MCF 10A (cell line): ENCODE measurements at regions not wholly inside any gene's neighbourhood (a gene's known extent, or its start where the extent isn't known, plus 50 kb on each side); places are given as distances from the start of the nearest gene placed in this dataset.

Source experiments
- BruUV-seq: library from RNA; stranded (reverse); fragments of 400-500 nt; replicated peaks from 2 replicates; lab custom pipeline; 2021; lab: Mats Ljungman, UMichigan
- CTCF ChIA-PET: fragments of 300-600 bp; sonication (Branson Sonifier 250); formaldehyde crosslinking; extraction: SDS; loops from one replicate; lab custom pipeline; 2021; ENCODE audit warnings: antibody characterized with exemption, inconsistent platforms; lab: Yijun Ruan, JAX
- POLR2A ChIA-PET: fragments of 300-600, 350-650 bp; sonication (Branson Sonifier 250); formaldehyde crosslinking; extraction: SDS; loops from one replicate; lab custom pipeline; 2020; ENCODE audit warnings: antibody characterized with exemption, inconsistent platforms; lab: Yijun Ruan, JAX
- DNase-seq: peaks from one replicate; pipeline ENCODE4 v3.0.0-alpha.2; 2018; ENCODE audit not compliant: unreplicated experiment
- H3K27ac Mint-ChIP-seq: one replicate; pipeline ENCODE4 v1.8.0; 2022; ENCODE audit warnings: mild to moderate bottlenecking, low read depth, mixed read lengths; ENCODE audit not compliant: unreplicated experiment
- H3K27me3 Mint-ChIP-seq: one replicate; pipeline ENCODE4 v1.8.0; 2022; ENCODE audit warnings: mixed read lengths; ENCODE audit not compliant: insufficient read depth, unreplicated experiment
- H3K36me3 Mint-ChIP-seq: one replicate; pipeline ENCODE4 v1.8.0; 2022; ENCODE audit warnings: mild to moderate bottlenecking, moderate library complexity, mixed read lengths; ENCODE audit not compliant: insufficient read depth, unreplicated experiment
- H3K4me1 Mint-ChIP-seq: one replicate; pipeline ENCODE4 v1.8.0; 2022; ENCODE audit warnings: mixed read lengths; ENCODE audit not compliant: insufficient read depth, unreplicated experiment
- H3K4me3 Mint-ChIP-seq: one replicate; pipeline ENCODE4 v1.8.0; 2022; ENCODE audit warnings: mild to moderate bottlenecking, moderate library complexity, mixed read lengths; ENCODE audit not compliant: unreplicated experiment
- H3K9me3 Mint-ChIP-seq: one replicate; pipeline ENCODE4 v1.8.0; 2022; ENCODE audit warnings: mixed read lengths; ENCODE audit not compliant: unreplicated experiment
- CTCF ChIP-seq: fragments of 200-600 bp; IDR thresholded peaks from one replicate; pipeline ENCODE4 v1.8.0; 2022; ENCODE audit warnings: antibody characterized with exemption, mild to moderate bottlenecking; ENCODE audit not compliant: unreplicated experiment
- intact Hi-C: fragments of 100-400 bp; cut with micrococcal nuclease; formaldehyde crosslinking; loops from 2 replicates; pipeline ENCODE4 v1.14.1; 2022

GRCh38 chr2:21519412-21519811, 395.6 kb downstream of the TDRD15 start:
- intact Hi-C loops, result no loop called here
- Mint-ChIP-seq H3K27me3 (no peaks in the 10 kb centered on the region), H3K9me3 (peaks cover 6% of the 10 kb centered on the region), H3K4me3 (no peak overlapping the region), H3K27ac (no peak overlapping the region), H3K4me1 (no peaks in the 10 kb centered on the region), H3K36me3 (no peaks in the 10 kb centered on the region)
- no peak for DNase-seq
- POLR2A ChIA-PET, result no interaction called here
- TF ChIP-seq CTCF, result no peak
- CTCF ChIA-PET, result interaction anchor here (0.6 kb wide), 2 partner anchors 133 to 582 kb away, joined by 3 to 4 read pairs; no protein-coding TSS in a partner anchor
- no TSS peak for BruUV-seq

GRCh38 chr2:21519821-21520220, 396.1 kb downstream of the TDRD15 start:
- Mint-ChIP-seq H3K4me3 (no peak overlapping the region), H3K36me3 (no peaks in the 10 kb centered on the region), H3K27me3 (no peaks in the 10 kb centered on the region), H3K4me1 (no peaks in the 10 kb centered on the region), H3K9me3 (peaks cover 6% of the 10 kb centered on the region), H3K27ac (no peak overlapping the region)
- no TSS peak for BruUV-seq
- DNase-seq, result no peak
- ChIA-PET POLR2A (no interaction called here), CTCF (interaction anchor here (0.6 kb wide), 2 partner anchors 132 to 582 kb away, joined by 3 to 4 read pairs; no protein-coding TSS in a partner anchor)
- TF ChIP-seq CTCF, result no peak
- intact Hi-C loops, result no loop called here

GRCh38 chr2:21535826-21536225, 412.1 kb downstream of the TDRD15 start:
- H3K36me3 Mint-ChIP-seq, result no peaks in the 10 kb centered on the region
- H3K9me3 Mint-ChIP-seq, result peaks cover 36% of the 10 kb centered on the region
- ChIA-PET CTCF (no interaction called here), POLR2A (no interaction called here)
- H3K4me3 Mint-ChIP-seq, result no peak overlapping the region
- BruUV-seq, result no TSS peak
- intact Hi-C loops, result no loop called here
- H3K4me1 Mint-ChIP-seq, result no peaks in the 10 kb centered on the region
- H3K27me3 Mint-ChIP-seq, result peaks cover 7% of the 10 kb centered on the region
- TF ChIP-seq CTCF, result no peak
- no peak for DNase-seq
- H3K27ac Mint-ChIP-seq, result no peak overlapping the region

GRCh38 chr2:21539685-21540084, 415.9 kb downstream of the TDRD15 start:
- Mint-ChIP-seq H3K27me3 (no peaks in the 10 kb centered on the region), H3K9me3 (peaks cover 28% of the 10 kb centered on the region), H3K27ac (no peak overlapping the region), H3K4me3 (no peak overlapping the region), H3K4me1 (no peaks in the 10 kb centered on the region), H3K36me3 (no peaks in the 10 kb centered on the region)
- ChIA-PET POLR2A (no interaction called here), CTCF (interaction anchor here (0.7 kb wide), 2 partner anchors 15 to 466 kb away, joined by 3 read pairs; no protein-coding TSS in a partner anchor)
- DNase-seq, result no peak
- intact Hi-C loops, result no loop called here
- BruUV-seq, result no TSS peak
- no peak for TF ChIP-seq CTCF
